ENCODE measurements at regions not wholly inside any gene's neighbourhood (a gene's known extent, or its start where the extent isn't known, plus 50 kb on each side); places are given as distances from the start of the nearest gene placed in this dataset.

GRCh38 chr11:15471895-15472799 is 357.4 kb downstream of the INSC start:
- intact Hi-C loops (cut with DNase I; ENCODE audit: low total_unique reads) = no loop called here
- Histone ChIP-seq H3K9me3 (no peaks in the 10 kb centered on the region), H3K4me1 (no peaks in the 10 kb centered on the region), H3K36me3 (no peaks in the 10 kb centered on the region), H3K27me3 (no peaks in the 10 kb centered on the region), H3K4me3 (no peak overlapping the region), H3K27ac (no peak overlapping the region)
- DNase-seq (ENCODE audit: low spot score in 2 of 2) = no peak
- TF ChIP-seq CTCF (IDR thresholded peaks at IDR 0.05) = no peak
- no peak for TF ChIP-seq POLR2AphosphoS5 (IDR thresholded peaks at IDR 0.05)
- no peak for TF ChIP-seq POLR2A (IDR thresholded peaks at IDR 0.05)

GRCh38 chr11:15473954-15474837 is 359.5 kb downstream of the INSC start:
- no peaks in the 10 kb centered on the region for H3K9me3 ChIP-seq
- no peaks in the 10 kb centered on the region for H3K27me3 ChIP-seq
- H3K4me3 ChIP-seq = no peak overlapping the region
- TF ChIP-seq POLR2AphosphoS5 (IDR thresholded peaks at IDR 0.05) (no peak), CTCF (IDR thresholded peaks at IDR 0.05) (no peak), POLR2A (IDR thresholded peaks at IDR 0.05) (no peak)
- no peaks in the 10 kb centered on the region for H3K4me1 ChIP-seq
- no peak overlapping the region for H3K27ac ChIP-seq
- DNase-seq (ENCODE audit: low spot score in 2 of 2) = no peak
- H3K36me3 ChIP-seq = no peaks in the 10 kb centered on the region
- intact Hi-C loops (cut with DNase I; ENCODE audit: low total_unique reads) = no loop called here

- Histone ChIP-seq H3K9me3 (no peaks in the 10 kb centered on the region), H3K27me3 (no peaks in the 10 kb centered on the region), H3K36me3 (no peaks in the 10 kb centered on the region), H3K27ac (no peak overlapping the region), H3K4me1 (no peaks in the 10 kb centered on the region), H3K4me3 (no peak overlapping the region)
- intact Hi-C loops (cut with DNase I; ENCODE audit: low total_unique reads) = no loop called here
- DNase-seq (ENCODE audit: low spot score in 2 of 2) = no peak
- TF ChIP-seq POLR2AphosphoS5 (IDR thresholded peaks at IDR 0.05) = no peak
- TF ChIP-seq POLR2A (IDR thresholded peaks at IDR 0.05) = no peak
- TF ChIP-seq CTCF (IDR thresholded peaks at IDR 0.05) = no peak
Observed at GRCh38 chr11:15476371-15476917, 361.7 kb downstream of the INSC start.

- H3K36me3 ChIP-seq = no peaks in the 10 kb centered on the region
- no peak overlapping the region for H3K4me3 ChIP-seq
- H3K27ac ChIP-seq = no peak overlapping the region
- DNase-seq (ENCODE audit: low spot score in 2 of 2) = no peak
- H3K27me3 ChIP-seq = no peaks in the 10 kb centered on the region
- no peaks in the 10 kb centered on the region for H3K4me1 ChIP-seq
- TF ChIP-seq POLR2A (IDR thresholded peaks at IDR 0.05) (no peak), CTCF (IDR thresholded peaks at IDR 0.05) (no peak)
- H3K9me3 ChIP-seq = no peaks in the 10 kb centered on the region
- intact Hi-C loops (cut with DNase I; ENCODE audit: low total_unique reads) = no loop called here
Observed at GRCh38 chr11:15481871-15482270, 367.1 kb downstream of the INSC start.

Measured in breast epithelium (tissue), 4 donors.